HepG2 (cell line): ENCODE measurements at regions not wholly inside any gene's neighbourhood (a gene's known extent, or its start where the extent isn't known, plus 50 kb on each side); places are given as distances from the start of the nearest gene placed in this dataset.

ENCODE experiments used
- ATAC-seq: fragments of 200-7000 bp; cut with Tn5 transposase; 3 replicates; pipeline ENCODE4 v1.9.1; 2020; ENCODE audit warnings: mild to moderate bottlenecking, moderate library complexity
- BruUV-seq: library from RNA; stranded (reverse); fragments of 400-500 nt; replicated peaks from 2 replicates; lab custom pipeline; 2021; lab: Mats Ljungman, UMichigan
- CTCF ChIA-PET: fragments of 300-600 bp; formaldehyde crosslinking; extraction: SDS; loops from one replicate; lab custom pipeline; 2021; ENCODE audit warnings: low total read pairs, inconsistent platforms, low intra/inter-chr PET ratio; lab: Yijun Ruan, JAX
- POLR2A ChIA-PET: fragments of 350-600 bp; sonication (Branson Sonifier 250); formaldehyde crosslinking; loops from one replicate; lab custom pipeline; 2020; ENCODE audit warnings: antibody characterized with exemption, inconsistent platforms; lab: Yijun Ruan, JAX
- DNase-seq: peaks from one replicate; pipeline ENCODE4 v3.0.0-alpha.2; 2015; ENCODE audit warnings: low spot score
- FAIRE-seq: peaks from 3 replicates; lab custom pipeline; 2011; peaks lifted over from hg19 to GRCh38; lab: Jason Lieb, UNC
- H2AFZ ChIP-seq: one replicate; pipeline ENCODE4 v1.6.1; 2011; ENCODE audit warnings: low read length, inconsistent platforms
- H3K27ac ChIP-seq: fragments of 300-600 bp; 3 replicates; pipeline ENCODE4 v1.8.0; 2011; ENCODE audit warnings: mixed run types, mild to moderate bottlenecking, mixed read lengths, low read length, inconsistent platforms; ENCODE audit not compliant: insufficient read depth; ENCODE audit errors: extremely low read length
- H3K27me3 ChIP-seq, 2 experiments: fragments of 200-600 bp in 1 of 2; 2 replicates in 1 of 2; 3 replicates in 1 of 2; pipeline versions ENCODE4 v1.6.0 to v1.8.0; 2011; ENCODE audit warnings: low read length in 2 of 2, mild to moderate bottlenecking in 2 of 2, moderate library complexity in 2 of 2, inconsistent platforms in 1 of 2; ENCODE audit not compliant: insufficient read depth in 2 of 2, control insufficient read depth in 1 of 2
- H3K36me3 ChIP-seq, 2 experiments: fragments of 200-600 bp in 1 of 2; replicated peaks in 1 of 2; 2 replicates in 1 of 2; 3 replicates in 1 of 2; pipeline versions ENCODE4 v1.5.1 to v1.8.0; 2011; ENCODE audit warnings: low read length in 2 of 2, inconsistent platforms in 1 of 2; ENCODE audit not compliant: insufficient read depth in 2 of 2, control insufficient read depth in 1 of 2
- H3K4me1 ChIP-seq: 2 replicates; pipeline ENCODE4 v1.5.1; 2012; ENCODE audit warnings: low read length, inconsistent platforms; ENCODE audit not compliant: insufficient read depth
- H3K4me2 ChIP-seq: 2 replicates; pipeline ENCODE4 v1.6.0; 2011; ENCODE audit warnings: low read depth, low read length, inconsistent platforms
- H3K4me3 ChIP-seq, 3 experiments: fragments of 200-600 bp in 1 of 3; sonication (generic), shearing (Covaris generic) in 1 of 3; replicated peaks in 1 of 3; 2 replicates each; pipeline ENCODE4 v1.5.1; 2011 to 2016; ENCODE audit warnings: low read length in 3 of 3, inconsistent platforms in 2 of 3, low read depth in 2 of 3, mild to moderate bottlenecking in 2 of 3, control low read depth in 1 of 3, mixed read lengths in 1 of 3; ENCODE audit not compliant: insufficient read depth in 1 of 3
- H3K79me2 ChIP-seq: one replicate; pipeline ENCODE4 v1.6.1; 2011; ENCODE audit warnings: low read length, inconsistent platforms; ENCODE audit not compliant: insufficient read depth
- H3K9ac ChIP-seq: 2 replicates; pipeline ENCODE4 v1.6.0; 2011; ENCODE audit warnings: mild to moderate bottlenecking, low read depth, low read length, inconsistent platforms; ENCODE audit not compliant: insufficient read depth
- H3K9me3 ChIP-seq: 2 replicates; pipeline ENCODE4 v1.5.1; 2012; ENCODE audit warnings: mild to moderate bottlenecking, low read length
- H4K20me1 ChIP-seq: 2 replicates; pipeline ENCODE4 v1.6.0; 2011; ENCODE audit warnings: inconsistent platforms, mild to moderate bottlenecking, low read length, moderate library complexity; ENCODE audit not compliant: insufficient read depth
- EHMT2 ChIP-seq: fragments of 200-600 bp; sonication (generic); IDR thresholded peaks from 2 replicates; pipeline ENCODE4 v1.7.0; 2017; ENCODE audit warnings: antibody characterized with exemption, low read depth, low read length, borderline replicate concordance
- HDAC6 ChIP-seq: fragments of 200-600 bp; sonication (generic); IDR thresholded peaks from 2 replicates; pipeline ENCODE4 v1.7.0; 2017; ENCODE audit warnings: mild to moderate bottlenecking, antibody characterized with exemption, low read length, low read depth
- IRX3 ChIP-seq: sonication (generic); formaldehyde crosslinking; IDR thresholded peaks from 2 replicates; pipeline ENCODE4 v1.8.1; 2023; ENCODE audit warnings: mild to moderate bottlenecking, low read depth, missing genetic modification reagents, borderline replicate concordance
- KAT8 ChIP-seq: IDR thresholded peaks from 2 replicates; pipeline ENCODE4 v1.6.1; 2016; ENCODE audit warnings: missing genetic modification reagents, missing compliant biosample characterization
- PAXIP1 ChIP-seq: sonication (generic); formaldehyde crosslinking; conservative IDR thresholded peaks from 2 replicates; pipeline ENCODE4 v1.4.0; 2020; ENCODE audit warnings: mild to moderate bottlenecking, missing genetic modification reagents, moderate library complexity
- ZNF75D ChIP-seq: sonication (generic); formaldehyde crosslinking; IDR thresholded peaks from 2 replicates; pipeline ENCODE4 v1.8.1; 2023; ENCODE audit warnings: missing genetic modification reagents, mild to moderate bottlenecking, borderline replicate concordance
- WGBS: methylation state at CpG from one replicate; pipeline ENCODE4 v1.1.6; 2017; ENCODE audit warnings: low lambda C conversion rate; 5-methylcytosine and 5-hydroxymethylcytosine counted together
- in situ Hi-C: cut with HindIII; loops from 2 replicates; pipeline ENCODE4 v1.10.0; 2017; ENCODE audit warnings: low pct_unique_long_range_greater_than_20kb; ENCODE audit not compliant: extremely low pct_ligation_motif_present
- intact Hi-C: fragments of 100-400 bp; cut with micrococcal nuclease; formaldehyde crosslinking; loops from one replicate; pipeline ENCODE4 v1.10.0; 2022; ENCODE audit not compliant: unreplicated experiment
- TF ChIP-seq, protein P1 (sequence below): sonication (generic); formaldehyde crosslinking; IDR thresholded peaks from 2 replicates; pipeline ENCODE4 v1.4.0; 2020; ENCODE audit warnings: missing genetic modification reagents, low read depth, mild to moderate bottlenecking, borderline replicate concordance

DNA sequence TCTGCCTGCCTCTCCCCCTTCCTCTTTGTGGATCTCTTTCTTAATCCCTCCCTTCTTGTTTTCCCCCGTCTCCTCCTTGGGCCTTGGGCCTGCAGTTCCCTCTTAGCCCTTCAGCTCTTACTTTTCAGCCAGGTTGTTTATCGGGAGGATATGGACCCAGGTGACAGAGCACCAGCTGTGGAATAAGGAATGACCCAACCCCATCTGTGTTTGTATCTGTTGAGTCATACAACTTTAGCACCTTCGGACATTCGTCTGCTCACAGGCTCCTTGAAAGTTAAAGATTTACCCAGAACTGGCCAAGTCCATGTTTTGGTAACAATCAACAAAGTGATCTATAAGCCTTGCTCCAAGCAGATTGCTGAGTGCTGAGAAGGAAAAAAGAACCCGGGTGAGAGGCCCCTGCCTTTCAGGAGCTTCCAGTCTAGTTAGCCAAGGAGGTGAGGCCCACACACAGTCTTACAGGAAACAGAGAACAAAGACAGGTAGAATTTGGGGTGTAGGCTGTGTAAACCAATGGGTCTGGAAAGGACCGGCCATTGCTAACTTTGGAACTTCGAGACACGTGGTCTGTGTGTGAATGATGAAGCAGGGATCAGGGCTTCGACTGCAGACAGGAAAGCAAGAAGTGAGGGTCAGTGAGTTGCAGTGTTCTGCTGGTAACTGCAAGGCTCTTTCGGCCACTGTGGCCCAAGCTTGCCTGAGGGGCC lies 66.7 kb upstream of the F3 start (continued):
- peak; percentile 67 for TF ChIP-seq PAXIP1 (CRISPR knock-in tag)
- TF ChIP-seq HDAC6 = no peak
- TF ChIP-seq EHMT2 = 0 out of 2 replicates have a peak, but pooled peaks have one; percentile 24
- TF ChIP-seq ZNF75D (CRISPR knock-in tag) = no peak
- 0 out of 2 replicates have a peak, but pooled peaks have one; percentile 57 for TF ChIP-seq IRX3

DNA sequence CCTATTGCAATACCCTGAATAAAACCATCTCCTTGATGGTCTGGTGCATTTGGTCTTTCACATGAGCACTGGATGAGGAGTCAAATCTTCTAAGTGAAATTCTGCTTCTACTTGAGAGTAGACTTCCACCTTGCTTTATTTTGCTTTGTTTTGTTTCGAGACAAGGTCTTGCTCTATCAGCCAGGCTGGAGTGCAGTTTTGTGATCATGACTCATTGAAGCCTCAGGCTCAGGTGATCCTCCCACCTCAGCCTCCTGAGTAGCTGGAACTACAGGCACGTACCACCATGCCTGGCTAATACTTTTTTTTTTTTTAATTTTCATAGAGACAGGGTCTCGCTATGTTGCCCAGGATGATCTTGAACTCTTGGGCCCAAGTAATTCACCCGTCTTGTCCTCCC lies 65.8 kb upstream of the F3 start:
- peaks cover 66% of the 10 kb centered on the region for H3K4me1 ChIP-seq
- intact Hi-C loops = loop anchor here (5.0 kb wide), 1 partner anchor 195 kb away; no protein-coding TSS in a partner anchor
- TF ChIP-seq KAT8 = no peak
- TF ChIP-seq, protein P1, sequence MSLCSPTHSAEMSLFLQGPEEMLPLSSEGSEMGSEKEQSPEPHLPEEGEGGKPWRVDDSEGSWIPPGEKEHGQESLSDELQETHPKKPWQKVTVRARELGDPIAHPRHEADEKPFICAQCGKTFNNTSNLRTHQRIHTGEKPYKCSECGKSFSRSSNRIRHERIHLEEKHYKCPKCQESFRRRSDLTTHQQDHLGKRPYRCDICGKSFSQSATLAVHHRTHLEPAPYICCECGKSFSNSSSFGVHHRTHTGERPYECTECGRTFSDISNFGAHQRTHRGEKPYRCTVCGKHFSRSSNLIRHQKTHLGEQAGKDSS (CRISPR knock-in tag) = 0 out of 2 replicates have a peak, but pooled peaks have one; percentile 27
- TF ChIP-seq, all 625 proteins: peak for 1
- Histone ChIP-seq H3K79me2 (no peaks in the 10 kb centered on the region), H3K27ac (no peak overlapping the region), H3K4me3 (no peak overlapping the region), H2AFZ (no peak overlapping the region), H3K9ac (no peak overlapping the region), H3K9me3 (no peaks in the 10 kb centered on the region), H4K20me1 (no peaks in the 10 kb centered on the region), H3K4me2 (no peak overlapping the region), H3K27me3 (no peaks in the 10 kb centered on the region), H3K36me3 (no peaks in the 10 kb centered on the region)
- in situ Hi-C loops = loop anchor here (10.0 kb wide), 1 partner anchor 197 kb away; no protein-coding TSS in a partner anchor
- FAIRE-seq (no peak), DNase-seq (no peak), ATAC-seq (no peak)
- ChIA-PET POLR2A (no interaction called here), CTCF (no interaction called here)
- 75% methylated on average over 4 of the region's 4 CpGs for WGBS
- BruUV-seq = no TSS peak
